NB4 (cell line): ENCODE measurements at regions not wholly inside any gene's neighbourhood (a gene's known extent, or its start where the extent isn't known, plus 50 kb on each side); places are given as distances from the start of the nearest gene placed in this dataset.

ENCODE experiments used
- CTCF ChIP-seq: IDR thresholded peaks from one replicate; pipeline ENCODE4 v1.5.1; 2012; ENCODE audit warnings: low read depth, low read length
- MYC ChIP-seq: IDR thresholded peaks from 2 replicates; pipeline ENCODE4 v1.6.1; 2011; ENCODE audit warnings: low read depth, low read length
- POLR2A ChIP-seq: IDR thresholded peaks from 2 replicates; pipeline ENCODE4 v1.6.1; 2011; ENCODE audit warnings: mild to moderate bottlenecking; ENCODE audit not compliant: insufficient read length; ENCODE audit errors: extremely low read depth

- TF ChIP-seq POLR2A (no peak), CTCF (no peak), MYC (no peak)
These were observed 75.2 kb upstream of the UBL3 start for GRCh38 chr13:29925457-29926097.
